ENCODE measurements at regions not wholly inside any gene's neighbourhood (a gene's known extent, or its start where the extent isn't known, plus 50 kb on each side); places are given as distances from the start of the nearest gene placed in this dataset.
A peak's percentile ranks its signal among the peaks of the same experiment; 100 is the strongest.

DNA sequence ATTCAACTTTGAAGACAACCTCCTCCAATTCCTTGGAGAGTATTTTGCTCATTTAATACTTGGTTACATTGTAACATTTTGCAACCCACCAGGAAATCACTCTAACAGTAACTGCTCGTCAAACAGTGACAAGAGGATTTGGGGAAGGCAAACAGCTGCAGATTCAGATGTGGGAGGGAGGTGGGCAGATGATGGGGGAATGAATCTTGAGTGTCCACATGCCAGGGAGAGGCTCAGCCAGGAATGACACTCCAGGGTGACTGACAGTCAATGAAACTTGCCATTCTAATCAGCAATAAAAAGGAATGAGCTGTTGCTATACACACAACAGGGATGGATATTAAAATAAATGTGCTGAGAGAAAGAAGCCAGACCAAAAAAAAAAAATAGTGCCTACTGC lies 97.7 kb upstream of the ANKRD55 start:
- Histone ChIP-seq H3K36me3 (replicated peaks in 1 of 2; ENCODE audit: control insufficient read depth in 1 of 2, insufficient read depth in 2 of 2, low read length in 2 of 2) (no peaks in the 10 kb centered on the region), H3K27me3 (ENCODE audit: control insufficient read depth in 2 of 2, insufficient read depth in 2 of 2, low read length in 2 of 2) (no peaks in the 10 kb centered on the region), H3K79me2 (ENCODE audit: insufficient read depth, low read length) (no peaks in the 10 kb centered on the region), H2AFZ (ENCODE audit: insufficient read depth, low read depth, low read length, poor library complexity, severe bottlenecking) (peak overlapping the region; percentile 21), H3K4me2 (replicated peaks; ENCODE audit: extremely low read depth, low read length, poor library complexity, severe bottlenecking) (no peak overlapping the region), H3K27ac (ENCODE audit: low read depth in 1 of 2, low read length in 2 of 2) (no peak overlapping the region), H3K4me3 (replicated peaks in 1 of 3; ENCODE audit: low read depth in 2 of 3, low read length in 3 of 3) (no peak overlapping the region), H3K9ac (ENCODE audit: insufficient read depth, low read length, poor library complexity, severe bottlenecking) (no peak overlapping the region), H3K4me1 (ENCODE audit: control insufficient read depth in 1 of 2, insufficient read depth in 2 of 2, low read length in 2 of 2) (peaks cover 12 to 17% of the 10 kb centered on the region in 2 donors), H3K9me3 (replicated peaks in 1 of 2; ENCODE audit: control insufficient read depth in 1 of 2, insufficient read depth in 1 of 2, low read length in 2 of 2) (peaks cover 10 to 19% of the 10 kb centered on the region in 2 donors), H4K20me1 (ENCODE audit: insufficient read depth, low read length) (no peaks in the 10 kb centered on the region)
- peaks cover 3 to 8% of the 10 kb centered on the region in 2 donors for H3K36me3 Mint-ChIP-seq
- no peak overlapping the region for H3K27ac Mint-ChIP-seq
- DNase-seq, result no peak
- peaks cover 32% of the 10 kb centered on the region for H3K4me1 Mint-ChIP-seq
- intact Hi-C loops (cut with micrococcal nuclease), result no loop called here
- TF ChIP-seq, protein P1, sequence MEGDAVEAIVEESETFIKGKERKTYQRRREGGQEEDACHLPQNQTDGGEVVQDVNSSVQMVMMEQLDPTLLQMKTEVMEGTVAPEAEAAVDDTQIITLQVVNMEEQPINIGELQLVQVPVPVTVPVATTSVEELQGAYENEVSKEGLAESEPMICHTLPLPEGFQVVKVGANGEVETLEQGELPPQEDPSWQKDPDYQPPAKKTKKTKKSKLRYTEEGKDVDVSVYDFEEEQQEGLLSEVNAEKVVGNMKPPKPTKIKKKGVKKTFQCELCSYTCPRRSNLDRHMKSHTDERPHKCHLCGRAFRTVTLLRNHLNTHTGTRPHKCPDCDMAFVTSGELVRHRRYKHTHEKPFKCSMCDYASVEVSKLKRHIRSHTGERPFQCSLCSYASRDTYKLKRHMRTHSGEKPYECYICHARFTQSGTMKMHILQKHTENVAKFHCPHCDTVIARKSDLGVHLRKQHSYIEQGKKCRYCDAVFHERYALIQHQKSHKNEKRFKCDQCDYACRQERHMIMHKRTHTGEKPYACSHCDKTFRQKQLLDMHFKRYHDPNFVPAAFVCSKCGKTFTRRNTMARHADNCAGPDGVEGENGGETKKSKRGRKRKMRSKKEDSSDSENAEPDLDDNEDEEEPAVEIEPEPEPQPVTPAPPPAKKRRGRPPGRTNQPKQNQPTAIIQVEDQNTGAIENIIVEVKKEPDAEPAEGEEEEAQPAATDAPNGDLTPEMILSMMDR (IDR thresholded peaks at IDR 0.05), result no peak
- peaks cover 10 to 23% (median 18%) of the 10 kb centered on the region in 7 donors for H3K9me3 Mint-ChIP-seq
- peaks cover 0 to 2% (median 0%) of the 10 kb centered on the region in 3 donors for H3K27me3 Mint-ChIP-seq (ENCODE audit: low read depth in 3 of 3)
- WGBS (ENCODE audit: insufficient coverage), result no CpG with 5 or more reads among the region's 1 CpG
- no peak overlapping the region for H3K4me3 Mint-ChIP-seq

DNA sequence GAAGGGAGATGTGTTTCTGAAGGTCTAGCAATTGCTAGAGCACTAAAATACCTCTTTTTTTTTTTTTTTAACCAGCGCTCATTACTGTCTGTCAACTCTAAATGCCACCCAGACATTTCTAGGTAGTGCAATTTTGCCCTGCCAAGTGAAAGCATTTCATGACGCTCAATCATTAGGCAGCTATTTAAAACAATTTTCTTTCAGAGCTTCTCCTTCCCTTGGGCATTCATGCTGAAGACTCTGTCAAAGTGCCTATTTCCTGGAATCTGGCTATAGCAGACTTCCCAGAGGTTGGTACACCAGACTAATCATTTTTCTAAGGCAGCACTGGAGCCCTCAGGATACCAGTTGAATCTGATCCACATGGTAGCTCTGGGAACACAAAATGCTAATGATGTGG lies 97.0 kb upstream of the ANKRD55 start:
- peaks cover 32% of the 10 kb centered on the region for H3K4me1 Mint-ChIP-seq
- TF ChIP-seq, protein P1 (IDR thresholded peaks at IDR 0.05), result no peak
- peaks cover 6 to 13% of the 10 kb centered on the region in 2 donors for H3K9me3 ChIP-seq (replicated peaks in 1 of 2; ENCODE audit: control insufficient read depth in 1 of 2, insufficient read depth in 1 of 2, low read length in 2 of 2)
- H3K27ac ChIP-seq (ENCODE audit: low read depth in 1 of 2, low read length in 2 of 2), result no peak overlapping the region
- H3K4me1 ChIP-seq (ENCODE audit: control insufficient read depth in 1 of 2, insufficient read depth in 2 of 2, low read length in 2 of 2), result peaks cover 12 to 17% of the 10 kb centered on the region in 2 donors
- 100% methylated on average over 1 of the region's 2 CpGs for WGBS (ENCODE audit: insufficient coverage)
- peaks cover 0 to 1% of the 10 kb centered on the region in 2 donors for H3K36me3 Mint-ChIP-seq
- H3K27me3 ChIP-seq (ENCODE audit: control insufficient read depth in 2 of 2, insufficient read depth in 2 of 2, low read length in 2 of 2), result no peaks in the 10 kb centered on the region
- H3K4me3 ChIP-seq (replicated peaks in 1 of 3; ENCODE audit: low read depth in 2 of 3, low read length in 3 of 3), result no peak overlapping the region
- H3K4me3 Mint-ChIP-seq, result no peak overlapping the region
- no peak for DNase-seq
- peaks cover 4 to 17% (median 12%) of the 10 kb centered on the region in 7 donors for H3K9me3 Mint-ChIP-seq
- no peaks in the 10 kb centered on the region for H3K36me3 ChIP-seq (replicated peaks in 1 of 2; ENCODE audit: control insufficient read depth in 1 of 2, insufficient read depth in 2 of 2, low read length in 2 of 2)
- peaks cover 0 to 2% (median 0%) of the 10 kb centered on the region in 3 donors for H3K27me3 Mint-ChIP-seq (ENCODE audit: low read depth in 3 of 3)
- H4K20me1 ChIP-seq (ENCODE audit: insufficient read depth, low read length), result no peaks in the 10 kb centered on the region
- intact Hi-C loops (cut with micrococcal nuclease), result no loop called here
- no peak overlapping the region for H3K9ac ChIP-seq (ENCODE audit: insufficient read depth, low read length, poor library complexity, severe bottlenecking)
- no peak overlapping the region for H3K4me2 ChIP-seq (replicated peaks; ENCODE audit: extremely low read depth, low read length, poor library complexity, severe bottlenecking)
- no peaks in the 10 kb centered on the region for H3K79me2 ChIP-seq (ENCODE audit: insufficient read depth, low read length)
- H3K27ac Mint-ChIP-seq, result no peak overlapping the region
- no peak overlapping the region for H2AFZ ChIP-seq (ENCODE audit: insufficient read depth, low read depth, low read length, poor library complexity, severe bottlenecking)
